SIG-M5 treated with dmso at 0.1 percent for 504 hours (cell line): ENCODE measurements at regions not wholly inside any gene's neighbourhood (a gene's known extent, or its start where the extent isn't known, plus 50 kb on each side); places are given as distances from the start of the nearest gene placed in this dataset.

ENCODE experiments used
- DNase-seq: peaks from one replicate; lab custom pipeline; 2025; ENCODE audit not compliant: unreplicated experiment; lab: John Stamatoyannopoulos, UW

GRCh38 chr5:98713856-98714255 lies 59.6 kb upstream of the RGMB start:
- DNase-seq: no peak

DNA sequence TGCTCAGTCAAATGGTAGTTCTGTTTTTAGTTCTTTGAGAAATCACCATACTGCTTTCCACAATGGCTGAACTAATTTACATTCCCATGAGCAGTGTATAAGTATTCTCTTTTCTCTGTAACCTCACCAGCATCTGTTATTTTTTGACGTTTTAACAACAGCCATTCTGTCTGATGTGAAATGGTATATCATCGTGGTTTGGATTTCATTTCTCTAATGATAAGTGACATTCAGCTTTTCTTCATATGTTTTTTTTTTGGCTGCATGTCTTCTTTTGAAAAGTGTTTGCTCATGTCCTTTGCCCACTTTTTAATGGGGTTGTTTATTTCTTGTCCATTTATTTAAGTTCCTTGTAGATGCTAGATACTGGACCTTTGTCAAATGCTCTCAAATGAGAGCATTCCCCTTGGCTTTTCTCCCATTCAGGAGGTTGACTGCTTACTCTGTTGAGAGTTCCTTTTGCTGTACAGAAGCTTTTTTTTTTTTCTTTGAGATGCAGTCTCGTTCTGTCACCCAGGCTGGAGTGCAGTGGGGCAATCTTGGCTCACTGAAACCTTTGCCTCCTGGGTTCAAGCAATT lies 58.7 kb upstream of the RGMB start:
- DNase-seq: no peak

GRCh38 chr5:98721231-98721928 lies 52.1 kb upstream of the RGMB start:
- no peak for DNase-seq

GRCh38 chr5:98722188-98722587 lies 51.3 kb upstream of the RGMB start:
- no peak for DNase-seq

DNA sequence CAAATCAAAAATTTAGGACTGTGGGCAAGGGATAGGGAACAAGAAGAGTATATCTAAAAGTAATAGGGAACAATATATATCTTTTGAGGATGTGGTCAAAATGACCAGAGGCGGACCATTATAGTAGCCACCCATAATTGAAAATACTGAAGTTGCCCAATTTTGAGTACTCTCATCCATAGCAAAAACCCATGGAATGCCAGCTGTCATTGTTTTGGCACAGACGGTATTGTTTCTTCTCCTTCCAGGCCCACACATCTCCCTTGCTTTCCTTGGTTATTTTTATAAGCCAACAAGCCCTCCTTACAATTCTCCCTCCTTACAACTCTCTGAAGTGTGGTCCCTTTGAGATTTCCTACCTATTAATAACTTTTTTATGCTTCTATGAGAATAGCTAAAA lies 50.4 kb upstream of the RGMB start:
- no peak for DNase-seq
